Glutamatergic neuron (in vitro differentiated cells): ENCODE measurements at regions not wholly inside any gene's neighbourhood (a gene's known extent, or its start where the extent isn't known, plus 50 kb on each side); places are given as distances from the start of the nearest gene placed in this dataset.

Experiments
- DNase-seq: peaks from one replicate; pipeline ENCODE4 v3.0.0; 2022
- H3K27ac Mint-ChIP-seq: one replicate; pipeline ENCODE4 v1.8.0; 2020; ENCODE audit warnings: mild to moderate bottlenecking, mixed read lengths, inconsistent platforms; ENCODE audit not compliant: unreplicated experiment
- H3K27me3 Mint-ChIP-seq: one replicate; pipeline ENCODE4 v1.8.0; 2020; ENCODE audit warnings: mild to moderate bottlenecking, moderate library complexity, mixed read lengths, inconsistent platforms; ENCODE audit not compliant: unreplicated experiment
- H3K36me3 Mint-ChIP-seq: one replicate; pipeline ENCODE4 v1.8.0; 2020; ENCODE audit warnings: mild to moderate bottlenecking, mixed read lengths, inconsistent platforms; ENCODE audit not compliant: unreplicated experiment
- H3K4me1 Mint-ChIP-seq: one replicate; pipeline ENCODE4 v1.8.0; 2020; ENCODE audit warnings: mild to moderate bottlenecking, low read depth, mixed read lengths, inconsistent platforms; ENCODE audit not compliant: unreplicated experiment
- H3K4me3 Mint-ChIP-seq: one replicate; pipeline ENCODE4 v1.8.0; 2020; ENCODE audit warnings: mild to moderate bottlenecking, mixed read lengths, inconsistent platforms; ENCODE audit not compliant: unreplicated experiment
- H3K9me3 Mint-ChIP-seq: one replicate; pipeline ENCODE4 v1.8.0; 2020; ENCODE audit warnings: mild to moderate bottlenecking, moderate library complexity, mixed read lengths, inconsistent platforms; ENCODE audit not compliant: unreplicated experiment
- CTCF ChIP-seq: fragments of 200-600 bp; sonication (generic); IDR thresholded peaks from one replicate; pipeline ENCODE4 v1.5.0; 2021; ENCODE audit not compliant: partially characterized antibody, unreplicated experiment

DNA sequence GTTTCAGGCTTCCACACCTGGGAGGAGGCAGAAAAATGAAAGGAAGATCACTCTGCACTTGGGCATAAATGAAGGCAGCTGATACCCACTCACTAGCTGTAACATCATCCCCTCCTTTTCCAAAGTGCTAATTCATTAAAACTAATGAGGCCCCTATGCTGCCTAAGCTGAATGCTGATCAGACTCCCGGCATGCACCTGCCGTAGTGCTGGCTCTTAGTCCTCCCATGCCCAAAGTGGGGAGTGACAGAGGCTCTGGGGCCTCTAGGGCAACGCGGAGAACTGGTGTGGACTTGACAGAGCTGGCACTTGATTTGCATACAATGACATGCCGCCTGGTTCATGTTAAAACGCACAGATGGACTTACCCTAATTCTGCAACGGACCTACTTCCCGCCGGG lies 96.5 kb upstream of the NCAM1 start:
- H3K27ac Mint-ChIP-seq, result no peak overlapping the region
- H3K4me1 Mint-ChIP-seq, result peaks cover 7% of the 10 kb centered on the region
- TF ChIP-seq CTCF, result no peak
- no peak overlapping the region for H3K4me3 Mint-ChIP-seq
- peaks cover 2% of the 10 kb centered on the region for H3K27me3 Mint-ChIP-seq
- peaks cover 5% of the 10 kb centered on the region for H3K9me3 Mint-ChIP-seq
- no peaks in the 10 kb centered on the region for H3K36me3 Mint-ChIP-seq
- no peak for DNase-seq

DNA sequence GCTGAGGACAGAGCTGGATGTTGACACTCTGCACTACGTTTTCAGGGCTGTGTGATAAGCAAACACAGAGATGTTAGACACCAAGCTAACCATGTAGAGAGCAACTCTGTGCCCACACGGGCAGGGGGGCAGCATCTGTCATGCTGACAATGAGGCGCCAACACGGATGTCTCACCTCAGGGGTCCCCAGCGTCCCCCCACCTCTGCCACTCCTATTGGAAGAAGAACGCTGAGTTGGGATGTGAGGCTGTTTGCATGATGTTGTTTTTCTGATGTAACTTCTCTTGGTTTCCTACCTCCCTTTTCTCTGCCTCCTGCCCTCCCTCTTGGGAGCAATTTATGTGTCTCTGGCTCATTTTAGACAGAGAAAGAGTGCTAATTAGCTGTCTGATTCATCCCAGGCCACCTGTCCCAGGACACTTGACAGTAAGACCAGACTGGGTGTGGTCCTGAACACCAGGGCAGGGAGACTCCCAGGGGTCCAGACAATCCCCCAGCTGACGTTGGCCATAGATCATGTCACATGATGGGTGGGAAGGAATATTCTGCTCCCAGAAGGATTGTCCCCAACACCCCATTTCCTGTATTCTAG lies 89.2 kb upstream of the NCAM1 start:
- Mint-ChIP-seq H3K4me1 (peaks cover 27% of the 10 kb centered on the region), H3K27me3 (peaks cover 3% of the 10 kb centered on the region), H3K27ac (peak overlapping the region; percentile 77), H3K36me3 (no peaks in the 10 kb centered on the region), H3K4me3 (peak overlapping the region; percentile 61), H3K9me3 (peaks cover 3% of the 10 kb centered on the region)
- peak; percentile 63 for DNase-seq
- no peak for TF ChIP-seq CTCF

DNA sequence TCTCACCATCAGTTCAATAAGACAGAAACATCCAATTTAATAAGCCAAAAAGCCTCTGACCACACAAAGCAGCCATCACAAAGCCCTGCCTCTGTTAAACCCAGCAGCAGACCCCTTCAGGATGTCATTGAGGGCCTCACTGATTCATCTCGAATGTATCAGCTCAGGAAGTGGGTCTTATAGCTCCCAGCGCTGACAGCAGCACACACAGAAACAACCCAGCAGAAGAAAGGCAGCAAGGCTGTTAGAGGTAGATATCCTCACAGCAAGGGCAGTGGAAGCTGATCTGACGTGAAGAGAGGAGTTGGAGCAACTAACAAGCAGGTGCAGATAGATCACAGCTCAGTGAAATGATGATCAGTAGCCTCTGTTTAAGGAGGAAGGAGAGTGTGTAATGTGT lies 86.2 kb upstream of the NCAM1 start:
- Mint-ChIP-seq H3K9me3 (peaks cover 5% of the 10 kb centered on the region), H3K36me3 (no peaks in the 10 kb centered on the region), H3K4me1 (peaks cover 39% of the 10 kb centered on the region), H3K27ac (no peak overlapping the region), H3K27me3 (peaks cover 6% of the 10 kb centered on the region), H3K4me3 (no peak overlapping the region)
- no peak for DNase-seq
- TF ChIP-seq CTCF, result no peak

- DNase-seq, result peak; percentile 61
- Mint-ChIP-seq H3K27me3 (peaks cover 4% of the 10 kb centered on the region), H3K4me1 (peaks cover 41% of the 10 kb centered on the region), H3K36me3 (no peaks in the 10 kb centered on the region), H3K27ac (peak overlapping the region; percentile 28), H3K9me3 (peaks cover 3% of the 10 kb centered on the region), H3K4me3 (no peak overlapping the region)
- TF ChIP-seq CTCF, result no peak
Measured at GRCh38 chr11:112877581-112877980, 83.6 kb upstream of the NCAM1 start.

DNA sequence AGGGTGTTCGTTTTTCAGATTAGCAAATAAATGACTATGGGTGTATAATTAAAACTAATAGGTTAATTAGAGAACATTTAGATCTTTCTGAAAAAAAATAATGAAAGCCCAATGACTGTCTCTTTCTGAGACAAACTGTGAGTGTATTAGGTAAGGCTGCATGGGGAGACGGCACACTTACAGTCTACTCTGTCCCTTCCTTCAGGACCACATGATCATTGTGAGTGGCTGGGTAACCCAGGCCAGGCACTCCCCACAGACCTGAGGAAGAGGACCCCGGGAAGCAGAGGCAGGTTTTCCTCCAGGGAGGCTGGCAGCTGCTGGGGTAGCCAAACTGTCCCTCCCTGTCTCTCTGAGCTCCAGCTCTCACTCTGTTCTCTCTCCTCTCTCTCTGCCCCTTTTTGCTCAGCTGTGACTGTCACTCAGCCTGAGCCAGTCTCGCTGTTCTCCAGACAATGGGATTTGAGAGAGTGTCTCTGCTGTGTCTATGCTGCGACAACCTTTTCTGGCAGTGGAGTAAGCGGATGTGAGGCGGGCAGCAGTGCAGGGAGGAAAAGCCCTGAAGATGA lies 83.1 kb upstream of the NCAM1 start:
- DNase-seq, result peak; percentile 36
- H3K4me3 Mint-ChIP-seq, result no peak overlapping the region
- H3K27me3 Mint-ChIP-seq, result peaks cover 4% of the 10 kb centered on the region
- no peak for TF ChIP-seq CTCF
- peak overlapping the region; percentile 77 for H3K27ac Mint-ChIP-seq
- H3K4me1 Mint-ChIP-seq, result peaks cover 36% of the 10 kb centered on the region
- H3K36me3 Mint-ChIP-seq, result no peaks in the 10 kb centered on the region
- H3K9me3 Mint-ChIP-seq, result peaks cover 3% of the 10 kb centered on the region
